GM12878 (cell line): ENCODE measurements at regions not wholly inside any gene's neighbourhood (a gene's known extent, or its start where the extent isn't known, plus 50 kb on each side); places are given as distances from the start of the nearest gene placed in this dataset.

ENCODE experiments used
- ATAC-seq: fragments of 200-7000 bp; cut with Tn5 transposase; 3 replicates; pipeline ENCODE4 v1.9.1; 2020; ENCODE audit warnings: mild to moderate bottlenecking, moderate library complexity
- BruUV-seq: library from RNA; stranded (reverse); fragments of 400-500 nt; replicated peaks from 2 replicates; lab custom pipeline; 2021; lab: Mats Ljungman, UMichigan
- CTCF ChIA-PET: fragments of 300-600 bp; sonication (Branson Sonifier 250); formaldehyde crosslinking; extraction: SDS; loops from one replicate; lab custom pipeline; 2021; ENCODE audit warnings: inconsistent platforms; lab: Yijun Ruan, JAX
- POLR2A ChIA-PET: fragments of 350-600 bp; formaldehyde crosslinking; extraction: SDS; loops from one replicate; lab custom pipeline; 2021; ENCODE audit warnings: inconsistent platforms; lab: Charles Lee
- RAD21 ChIA-PET: fragments of 300-600 bp; sonication (Branson Sonifier 250); formaldehyde crosslinking; loops from one replicate; lab custom pipeline; 2023; ENCODE audit warnings: antibody characterized with exemption; ENCODE audit not compliant: unreplicated experiment; lab: Charles Lee
- SMC1A ChIA-PET: fragments of 300-600 bp; sonication (Branson Sonifier 250); formaldehyde crosslinking; loops from one replicate; lab custom pipeline; 2023; ENCODE audit not compliant: unreplicated experiment, uncharacterized antibody; lab: Charles Lee
- DNase-seq: peaks from one replicate; pipeline ENCODE4 v3.0.0-alpha.2; 2011; ENCODE audit warnings: low read depth, low spot score
- FAIRE-seq: peaks from 3 replicates; lab custom pipeline; 2011; peaks lifted over from hg19 to GRCh38; lab: Jason Lieb, UNC
- H2AFZ ChIP-seq: 2 replicates; pipeline ENCODE4 v1.6.0; 2011; ENCODE audit warnings: low read depth, low read length, control low read depth; ENCODE audit not compliant: control insufficient read depth
- H3K27ac ChIP-seq: 2 replicates; pipeline ENCODE4 v1.5.1; 2011; ENCODE audit warnings: control low read depth; ENCODE audit not compliant: control insufficient read depth, insufficient read depth
- H3K27me3 ChIP-seq, 2 experiments: replicated peaks in 1 of 2; 2 replicates each; pipeline versions ENCODE4 v1.6.0 to v1.6.1; 2011; ENCODE audit warnings: low read length in 1 of 2; ENCODE audit not compliant: control insufficient read depth in 2 of 2, insufficient read depth in 2 of 2
- H3K36me3 ChIP-seq, 2 experiments: 2 replicates each; pipeline ENCODE4 v1.5.1; 2011; ENCODE audit warnings: low read length in 1 of 2; ENCODE audit not compliant: control insufficient read depth in 2 of 2, insufficient read depth in 2 of 2
- H3K4me1 ChIP-seq: 2 replicates; pipeline ENCODE4 v1.6.1; 2011; ENCODE audit warnings: mild to moderate bottlenecking, low read length, moderate library complexity, mixed read lengths; ENCODE audit not compliant: control insufficient read depth, insufficient read depth
- H3K4me2 ChIP-seq: 2 replicates; pipeline ENCODE4 v1.6.0; 2011; ENCODE audit warnings: control low read depth; ENCODE audit not compliant: control insufficient read depth, insufficient read depth
- H3K4me3 ChIP-seq: fragments of 200-600 bp; sonication (generic); 2 replicates; pipeline ENCODE4 v1.5.1; 2016
- H3K79me2 ChIP-seq: 2 replicates; pipeline ENCODE4 v1.6.0; 2011; ENCODE audit warnings: low read length; ENCODE audit not compliant: control insufficient read depth, insufficient read depth
- H3K9ac ChIP-seq: 2 replicates; pipeline ENCODE4 v1.8.0; 2011; ENCODE audit warnings: low read length, control low read depth, mixed read lengths; ENCODE audit not compliant: control insufficient read depth, insufficient read depth
- H3K9me3 ChIP-seq: replicated peaks from 3 replicates; pipeline ENCODE4 v1.5.1; 2011; ENCODE audit warnings: mild to moderate bottlenecking, low read length; ENCODE audit not compliant: control insufficient read depth, insufficient read depth
- H4K20me1 ChIP-seq: 2 replicates; pipeline ENCODE4 v1.6.0; 2011; ENCODE audit not compliant: control insufficient read depth, insufficient read depth
- NR2C2 ChIP-seq: IDR thresholded peaks from 2 replicates; pipeline ENCODE4 v1.6.1; 2011; ENCODE audit warnings: borderline replicate concordance, low read depth; ENCODE audit not compliant: control insufficient read depth, insufficient read length
- TCF3 ChIP-seq: IDR thresholded peaks from 2 replicates; pipeline ENCODE4 v1.6.1; 2012; ENCODE audit warnings: low read depth, mild to moderate bottlenecking, low read length, borderline replicate concordance; ENCODE audit not compliant: insufficient read depth
- ZSCAN29 ChIP-seq: fragments of 450-650 bp; IDR thresholded peaks from 2 replicates; pipeline ENCODE4 v1.6.1; 2017; ENCODE audit warnings: mild to moderate bottlenecking, moderate library complexity
- WGBS: methylation state at CpG from one replicate; pipeline ENCODE4 v1.1.6; 2016; ENCODE audit warnings: low lambda C conversion rate; ENCODE audit not compliant: insufficient replicate concordance, insufficient coverage; ENCODE audit errors: missing lambda C conversion rate; 5-methylcytosine and 5-hydroxymethylcytosine counted together
- in situ Hi-C: fragments of 300-500 bp; cut with MboI; formaldehyde crosslinking; loops from 9 replicates; pipeline ENCODE4 v1.14.3; 2018; ENCODE audit warnings: mixed read lengths
- intact Hi-C: fragments of 100-400 bp; cut with micrococcal nuclease; formaldehyde crosslinking; loops from one replicate; pipeline ENCODE4 v1.14.2; 2022; ENCODE audit not compliant: unreplicated experiment
- TF ChIP-seq, protein P1 (sequence below): IDR thresholded peaks from 2 replicates; pipeline ENCODE4 v1.6.1; 2012; ENCODE audit warnings: low read depth, low read length, improper control_type of control experiment
- TF ChIP-seq, protein P2 (sequence below): IDR thresholded peaks from 2 replicates; pipeline ENCODE4 v1.6.1; 2011; ENCODE audit warnings: borderline replicate concordance, low read depth, mild to moderate bottlenecking, moderate library complexity, low read length; ENCODE audit not compliant: insufficient read depth, poor library complexity, severe bottlenecking

DNA sequence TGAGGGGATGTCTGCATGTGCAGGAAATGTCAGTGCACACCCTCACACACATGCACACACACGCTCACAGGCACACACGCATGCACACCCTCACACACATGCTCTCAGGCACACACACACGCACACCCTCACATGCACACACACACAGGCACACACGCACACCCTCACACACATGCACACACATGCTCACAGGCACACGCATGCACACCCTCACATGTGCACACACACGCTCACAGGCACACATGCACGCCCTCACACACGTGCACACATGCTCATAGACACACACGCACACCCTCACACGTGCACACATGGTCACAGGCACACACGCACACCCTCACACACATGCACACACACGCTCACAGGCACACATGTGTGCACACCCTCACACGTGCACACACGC, 77.6 kb upstream of the ZNF469 start:
- ChIA-PET POLR2A (no interaction called here), RAD21 (no interaction called here), SMC1A (no interaction called here), CTCF (no interaction called here)
- Histone ChIP-seq H3K4me1 (no peaks in the 10 kb centered on the region), H3K9me3 (peaks cover 2% of the 10 kb centered on the region; the same call in 1 of the 3 replicates), H3K79me2 (no peaks in the 10 kb centered on the region), H3K27me3 (no peaks in the 10 kb centered on the region; a peak in 2 of 4 replicates), H3K4me3 (no peak overlapping the region), H3K36me3 (no peaks in the 10 kb centered on the region), H3K27ac (no peak overlapping the region), H3K4me2 (no peak overlapping the region), H4K20me1 (no peaks in the 10 kb centered on the region), H3K9ac (no peak overlapping the region), H2AFZ (no peak overlapping the region)
- WGBS: 40% methylated on average over 14 of the region's 14 CpGs
- DNase-seq (no peak), ATAC-seq (no peak), FAIRE-seq (no peak)
- intact Hi-C loops: no loop called here
- no TSS peak for BruUV-seq
- in situ Hi-C loops: no loop called here
- 0 out of 2 replicates have a peak, but pooled peaks have one; percentile 19 for TF ChIP-seq TCF3
- peak; percentile 44 for TF ChIP-seq NR2C2
- TF ChIP-seq, protein P1, sequence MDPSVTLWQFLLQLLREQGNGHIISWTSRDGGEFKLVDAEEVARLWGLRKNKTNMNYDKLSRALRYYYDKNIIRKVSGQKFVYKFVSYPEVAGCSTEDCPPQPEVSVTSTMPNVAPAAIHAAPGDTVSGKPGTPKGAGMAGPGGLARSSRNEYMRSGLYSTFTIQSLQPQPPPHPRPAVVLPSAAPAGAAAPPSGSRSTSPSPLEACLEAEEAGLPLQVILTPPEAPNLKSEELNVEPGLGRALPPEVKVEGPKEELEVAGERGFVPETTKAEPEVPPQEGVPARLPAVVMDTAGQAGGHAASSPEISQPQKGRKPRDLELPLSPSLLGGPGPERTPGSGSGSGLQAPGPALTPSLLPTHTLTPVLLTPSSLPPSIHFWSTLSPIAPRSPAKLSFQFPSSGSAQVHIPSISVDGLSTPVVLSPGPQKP: no peak
- no peak for TF ChIP-seq ZSCAN29
- TF ChIP-seq, protein P2, sequence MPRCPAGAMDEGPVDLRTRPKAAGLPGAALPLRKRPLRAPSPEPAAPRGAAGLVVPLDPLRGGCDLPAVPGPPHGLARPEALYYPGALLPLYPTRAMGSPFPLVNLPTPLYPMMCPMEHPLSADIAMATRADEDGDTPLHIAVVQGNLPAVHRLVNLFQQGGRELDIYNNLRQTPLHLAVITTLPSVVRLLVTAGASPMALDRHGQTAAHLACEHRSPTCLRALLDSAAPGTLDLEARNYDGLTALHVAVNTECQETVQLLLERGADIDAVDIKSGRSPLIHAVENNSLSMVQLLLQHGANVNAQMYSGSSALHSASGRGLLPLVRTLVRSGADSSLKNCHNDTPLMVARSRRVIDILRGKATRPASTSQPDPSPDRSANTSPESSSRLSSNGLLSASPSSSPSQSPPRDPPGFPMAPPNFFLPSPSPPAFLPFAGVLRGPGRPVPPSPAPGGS: peak; percentile 82
